ENCODE measurements at regions not wholly inside any gene's neighbourhood (a gene's known extent, or its start where the extent isn't known, plus 50 kb on each side); places are given as distances from the start of the nearest gene placed in this dataset.

- intact Hi-C loops (cut with micrococcal nuclease; ENCODE audit: unreplicated experiment): no loop called here
- H3K79me2 ChIP-seq (ENCODE audit: low read depth): no peaks in the 10 kb centered on the region
- CTCF ChIA-PET: no interaction called here
Measured at GRCh38 chr14:51512316-51512715, 139.4 kb upstream of the FRMD6 start.

GRCh38 chr14:51513281-51513680 is 138.4 kb upstream of the FRMD6 start:
- no peaks in the 10 kb centered on the region for H3K36me3 ChIP-seq (ENCODE audit: low read depth)

More at GRCh38 chr14:51512316-51512715, 139.4 kb upstream of the FRMD6 start:
- Histone ChIP-seq H3K4me3 (no peak overlapping the region), H2AFZ (no peak overlapping the region), H3K4me2 (no peak overlapping the region), H3K27ac (no peak overlapping the region), H3K9me3 (ENCODE audit: insufficient read depth, low read depth) (no peaks in the 10 kb centered on the region), H3K9me2 (ENCODE audit: insufficient read depth) (no peaks in the 10 kb centered on the region), H3F3A (ENCODE audit: insufficient read depth, low read depth) (no peaks in the 10 kb centered on the region), H3K36me3 (ENCODE audit: low read depth) (no peaks in the 10 kb centered on the region), H4K20me1 (ENCODE audit: insufficient read depth) (no peaks in the 10 kb centered on the region), H3K4me1 (replicated peaks; ENCODE audit: insufficient read depth) (no peaks in the 10 kb centered on the region), H3K27me3 (ENCODE audit: insufficient read depth, low read depth) (no peaks in the 10 kb centered on the region)
- BruUV-seq (replicated peaks): no TSS peak
- no peak for TF ChIP-seq CTCF (conservative IDR thresholded peaks at IDR 0.05)
- TF ChIP-seq EZH2 (IDR thresholded peaks at IDR 0.05; ENCODE audit: low read depth): no peak
- POLR2A ChIA-PET (ENCODE audit: unreplicated experiment): interaction anchor here (0.7 kb wide), 1 partner anchor 168 kb away, joined by 7 read pairs; no protein-coding TSS in a partner anchor
- no peak for DNase-seq

GRCh38 chr14:51513933-51514332 is 137.8 kb upstream of the FRMD6 start:
- Histone ChIP-seq H3K27me3 (ENCODE audit: insufficient read depth, low read depth) (no peaks in the 10 kb centered on the region), H3K9me2 (ENCODE audit: insufficient read depth) (no peaks in the 10 kb centered on the region), H3K36me3 (ENCODE audit: low read depth) (no peaks in the 10 kb centered on the region), H4K20me1 (ENCODE audit: insufficient read depth) (no peaks in the 10 kb centered on the region), H3F3A (ENCODE audit: insufficient read depth, low read depth) (no peaks in the 10 kb centered on the region), H3K9me3 (ENCODE audit: insufficient read depth, low read depth) (no peaks in the 10 kb centered on the region), H2AFZ (no peak overlapping the region), H3K4me3 (no peak overlapping the region), H3K79me2 (ENCODE audit: low read depth) (no peaks in the 10 kb centered on the region), H3K4me1 (replicated peaks; ENCODE audit: insufficient read depth) (no peaks in the 10 kb centered on the region), H3K4me2 (no peak overlapping the region), H3K27ac (no peak overlapping the region)
- intact Hi-C loops (cut with micrococcal nuclease; ENCODE audit: unreplicated experiment): no loop called here
- no TSS peak for BruUV-seq (replicated peaks)
- CTCF ChIA-PET: no interaction called here
- TF ChIP-seq CTCF (conservative IDR thresholded peaks at IDR 0.05) (no peak), EZH2 (IDR thresholded peaks at IDR 0.05; ENCODE audit: low read depth) (no peak)
- POLR2A ChIA-PET (ENCODE audit: unreplicated experiment): interaction anchor here (0.6 kb wide), 1 partner anchor 34 kb away, joined by 4 read pairs; no protein-coding TSS in a partner anchor
- no peak for DNase-seq

More at GRCh38 chr14:51513281-51513680, 138.4 kb upstream of the FRMD6 start:
- Histone ChIP-seq H3K4me1 (replicated peaks; ENCODE audit: insufficient read depth) (no peaks in the 10 kb centered on the region), H3K9me3 (ENCODE audit: insufficient read depth, low read depth) (no peaks in the 10 kb centered on the region), H3F3A (ENCODE audit: insufficient read depth, low read depth) (no peaks in the 10 kb centered on the region), H3K27ac (no peak overlapping the region), H2AFZ (no peak overlapping the region), H3K27me3 (ENCODE audit: insufficient read depth, low read depth) (no peaks in the 10 kb centered on the region), H3K9me2 (ENCODE audit: insufficient read depth) (no peaks in the 10 kb centered on the region), H3K79me2 (ENCODE audit: low read depth) (no peaks in the 10 kb centered on the region), H3K4me3 (no peak overlapping the region), H3K4me2 (no peak overlapping the region), H4K20me1 (ENCODE audit: insufficient read depth) (no peaks in the 10 kb centered on the region)
- CTCF ChIA-PET: no interaction called here
- DNase-seq: no peak
- TF ChIP-seq EZH2 (IDR thresholded peaks at IDR 0.05; ENCODE audit: low read depth) (no peak), CTCF (conservative IDR thresholded peaks at IDR 0.05) (no peak)
- intact Hi-C loops (cut with micrococcal nuclease; ENCODE audit: unreplicated experiment): no loop called here
- no TSS peak for BruUV-seq (replicated peaks)
- POLR2A ChIA-PET (ENCODE audit: unreplicated experiment): interaction anchor here (0.6 kb wide), 1 partner anchor 33 kb away, joined by 4 read pairs; no protein-coding TSS in a partner anchor

All from PC-9 (cell line).